ENCODE measurements at regions not wholly inside any gene's neighbourhood (a gene's known extent, or its start where the extent isn't known, plus 50 kb on each side); places are given as distances from the start of the nearest gene placed in this dataset.

GRCh38 chr16:59249011-59249410, 514.9 kb upstream of the GOT2 start:
- no peak for DNase-seq

- DNase-seq = no peak
Observed at GRCh38 chr16:59242556-59242955, 508.4 kb upstream of the GOT2 start.

GRCh38 chr16:59238246-59238645, 504.1 kb upstream of the GOT2 start:
- no peak for DNase-seq

GRCh38 chr16:59236804-59237458, 502.8 kb upstream of the GOT2 start:
- DNase-seq = no peak

GRCh38 chr16:59224401-59224800, 490.3 kb upstream of the GOT2 start:
- DNase-seq = no peak

- no peak for DNase-seq
Observed at GRCh38 chr16:59220011-59220410, 485.9 kb upstream of the GOT2 start.

- DNase-seq = no peak
Observed at GRCh38 chr16:59216291-59216690, 482.2 kb upstream of the GOT2 start.

GRCh38 chr16:59214455-59214854, 480.3 kb upstream of the GOT2 start:
- DNase-seq = no peak

- DNase-seq = no peak
Observed at GRCh38 chr16:59213952-59214351, 479.8 kb upstream of the GOT2 start.

- DNase-seq = no peak
Observed at GRCh38 chr16:59212492-59213024, 478.4 kb upstream of the GOT2 start.

GRCh38 chr16:59210955-59211541, 476.9 kb upstream of the GOT2 start:
- no peak for DNase-seq

GRCh38 chr16:59205403-59205802, 471.3 kb upstream of the GOT2 start:
- no peak for DNase-seq

- no peak for DNase-seq
Observed at GRCh38 chr16:59204589-59204988, 470.5 kb upstream of the GOT2 start.

GRCh38 chr16:59202233-59202862, 468.2 kb upstream of the GOT2 start:
- no peak for DNase-seq

- DNase-seq = no peak
Observed at GRCh38 chr16:59201821-59202220, 467.7 kb upstream of the GOT2 start.

- no peak for DNase-seq
Observed at GRCh38 chr16:59201160-59201559, 467.0 kb upstream of the GOT2 start.

GRCh38 chr16:59198487-59198886, 464.4 kb upstream of the GOT2 start:
- no peak for DNase-seq

- no peak for DNase-seq
Observed at GRCh38 chr16:59195242-59195641, 461.1 kb upstream of the GOT2 start.

- no peak for DNase-seq
Observed at GRCh38 chr16:59193637-59194036, 459.5 kb upstream of the GOT2 start.

- no peak for DNase-seq
Observed at GRCh38 chr16:59192551-59193199, 458.6 kb upstream of the GOT2 start.

GRCh38 chr16:59190731-59191130, 456.6 kb upstream of the GOT2 start:
- no peak for DNase-seq

GRCh38 chr16:59188029-59188428, 453.9 kb upstream of the GOT2 start:
- DNase-seq = no peak

GRCh38 chr16:59181821-59182420, 447.8 kb upstream of the GOT2 start:
- DNase-seq = no peak
